OCI-LY7 (cell line): ENCODE measurements at regions not wholly inside any gene's neighbourhood (a gene's known extent, or its start where the extent isn't known, plus 50 kb on each side); places are given as distances from the start of the nearest gene placed in this dataset.

Source experiments
- BruUV-seq: library from RNA; stranded (reverse); fragments of 400-500 nt; replicated peaks from 2 replicates; lab custom pipeline; 2021; lab: Mats Ljungman, UMichigan
- CTCF ChIA-PET: fragments of 300-600 bp; sonication (Branson Sonifier 250); formaldehyde crosslinking; loops from one replicate; lab custom pipeline; 2022; ENCODE audit warnings: antibody characterized with exemption; ENCODE audit not compliant: unreplicated experiment; lab: Charles Lee
- POLR2A ChIA-PET: fragments of 300-600 bp; sonication (Branson Sonifier 250); formaldehyde crosslinking; loops from one replicate; lab custom pipeline; 2022; ENCODE audit warnings: antibody characterized with exemption; lab: Charles Lee
- DNase-seq: peaks from one replicate; pipeline ENCODE4 v3.0.0-alpha.2; 2015; ENCODE audit warnings: low spot score
- H2AFZ ChIP-seq: fragments of 200-600 bp; sonication (generic), shearing (Covaris generic); 2 replicates; pipeline ENCODE4 v1.6.1; 2014; ENCODE audit warnings: mild to moderate bottlenecking, antibody characterized with exemption, low read length, moderate library complexity
- H3K27ac ChIP-seq: fragments of 200-600 bp; sonication (generic); 2 replicates; pipeline ENCODE4 v1.5.1; 2014; ENCODE audit warnings: mixed run types, low read depth, mild to moderate bottlenecking, moderate library complexity, low read length, inconsistent platforms; ENCODE audit not compliant: poor library complexity, severe bottlenecking
- H3K36me3 ChIP-seq: fragments of 200-600 bp; sonication (generic); 2 replicates; pipeline ENCODE4 v1.6.1; 2014; ENCODE audit warnings: mild to moderate bottlenecking, antibody characterized with exemption, low read length, moderate library complexity, mixed read lengths; ENCODE audit not compliant: insufficient read depth
- H3K4me1 ChIP-seq: fragments of 200-600 bp; sonication (generic); 2 replicates; pipeline ENCODE4 v1.5.1; 2014; ENCODE audit warnings: mild to moderate bottlenecking, low read length; ENCODE audit not compliant: insufficient read depth, poor library complexity, severe bottlenecking
- H3K4me2 ChIP-seq: fragments of 200-600 bp; sonication (generic); 2 replicates; pipeline ENCODE4 v1.6.1; 2014; ENCODE audit warnings: mild to moderate bottlenecking, low read length
- H3K4me3 ChIP-seq: fragments of 200-600 bp; sonication (generic); 2 replicates; pipeline ENCODE4 v1.5.1; 2014; ENCODE audit warnings: mild to moderate bottlenecking, low read depth, low read length; ENCODE audit not compliant: poor library complexity, severe bottlenecking
- H3K79me2 ChIP-seq: fragments of 200-600 bp; sonication (generic); 2 replicates; pipeline ENCODE4 v1.6.1; 2016; ENCODE audit warnings: low read depth, mild to moderate bottlenecking, low read length, moderate library complexity, mixed read lengths; ENCODE audit not compliant: insufficient read depth
- H3K9me2 ChIP-seq: fragments of 200-600 bp; sonication (generic); 2 replicates; pipeline ENCODE4 v1.6.1; 2016; ENCODE audit warnings: mild to moderate bottlenecking, low read length, mixed read lengths; ENCODE audit not compliant: insufficient read depth
- H3K9me3 ChIP-seq: fragments of 200-600 bp; sonication (generic); 2 replicates; pipeline ENCODE4 v1.6.1; 2014; ENCODE audit warnings: mild to moderate bottlenecking, mixed run types, low read length, mixed read lengths
- H4K20me1 ChIP-seq: fragments of 200-600 bp; sonication (generic); 2 replicates; pipeline ENCODE4 v1.6.1; 2014; ENCODE audit warnings: mild to moderate bottlenecking, antibody characterized with exemption, low read length, moderate library complexity, mixed read lengths; ENCODE audit not compliant: insufficient read depth
- EZH2phosphoT487 ChIP-seq: fragments of 200-600 bp; sonication (generic); IDR thresholded peaks from 2 replicates; pipeline ENCODE4 v1.6.1; 2018; ENCODE audit warnings: low read depth, borderline replicate concordance, mild to moderate bottlenecking, mixed run types, antibody characterized with exemption, low read length, moderate library complexity, mixed read lengths
- intact Hi-C: fragments of 100-400 bp; cut with micrococcal nuclease; formaldehyde crosslinking; loops from one replicate; pipeline ENCODE4 v1.10.0; 2022; ENCODE audit not compliant: unreplicated experiment
- TF ChIP-seq, protein P1 (sequence below): fragments of 200-600 bp; sonication (generic); conservative IDR thresholded peaks from 2 replicates; pipeline ENCODE4 v1.5.1; 2014; ENCODE audit warnings: mild to moderate bottlenecking, antibody characterized with exemption, low read length, moderate library complexity, mixed read lengths

DNA sequence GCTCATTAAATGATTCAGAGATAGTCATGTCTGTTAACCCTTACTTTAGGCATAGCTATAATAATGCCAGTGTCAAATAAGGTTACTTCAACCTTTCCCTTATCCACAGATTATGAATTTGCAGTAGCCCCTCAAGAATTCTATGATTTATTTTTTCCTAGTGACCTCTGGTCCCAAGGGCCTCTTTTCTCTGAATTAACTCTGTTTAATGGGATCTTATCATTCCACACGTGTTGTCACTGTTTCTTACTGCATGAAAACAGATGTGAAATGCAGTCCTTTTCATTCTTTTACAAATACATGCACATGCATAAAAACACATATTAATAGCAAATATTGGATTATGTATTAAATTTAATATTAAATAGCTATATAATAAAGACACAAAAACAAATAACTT, 667.7 kb upstream of the FOXG1 start:
- Histone ChIP-seq H3K9me3 (0 out of 2 replicates have a peak, but pooled peaks cover 9% of the 10 kb centered on the region), H3K4me2 (no peak overlapping the region), H3K9me2 (no peaks in the 10 kb centered on the region), H4K20me1 (no peaks in the 10 kb centered on the region), H3K79me2 (no peaks in the 10 kb centered on the region), H3K4me1 (no peaks in the 10 kb centered on the region), H3K4me3 (no peak overlapping the region), H2AFZ (no peak overlapping the region), H3K36me3 (no peaks in the 10 kb centered on the region), H3K27ac (no peak overlapping the region)
- POLR2A ChIA-PET, result interaction anchor here (0.7 to 1.1 kb wide), 2 partner anchors 10 to 342 kb away, joined by 3 read pairs; no protein-coding TSS in a partner anchor
- TF ChIP-seq EZH2phosphoT487, result no peak
- TF ChIP-seq, protein P1, sequence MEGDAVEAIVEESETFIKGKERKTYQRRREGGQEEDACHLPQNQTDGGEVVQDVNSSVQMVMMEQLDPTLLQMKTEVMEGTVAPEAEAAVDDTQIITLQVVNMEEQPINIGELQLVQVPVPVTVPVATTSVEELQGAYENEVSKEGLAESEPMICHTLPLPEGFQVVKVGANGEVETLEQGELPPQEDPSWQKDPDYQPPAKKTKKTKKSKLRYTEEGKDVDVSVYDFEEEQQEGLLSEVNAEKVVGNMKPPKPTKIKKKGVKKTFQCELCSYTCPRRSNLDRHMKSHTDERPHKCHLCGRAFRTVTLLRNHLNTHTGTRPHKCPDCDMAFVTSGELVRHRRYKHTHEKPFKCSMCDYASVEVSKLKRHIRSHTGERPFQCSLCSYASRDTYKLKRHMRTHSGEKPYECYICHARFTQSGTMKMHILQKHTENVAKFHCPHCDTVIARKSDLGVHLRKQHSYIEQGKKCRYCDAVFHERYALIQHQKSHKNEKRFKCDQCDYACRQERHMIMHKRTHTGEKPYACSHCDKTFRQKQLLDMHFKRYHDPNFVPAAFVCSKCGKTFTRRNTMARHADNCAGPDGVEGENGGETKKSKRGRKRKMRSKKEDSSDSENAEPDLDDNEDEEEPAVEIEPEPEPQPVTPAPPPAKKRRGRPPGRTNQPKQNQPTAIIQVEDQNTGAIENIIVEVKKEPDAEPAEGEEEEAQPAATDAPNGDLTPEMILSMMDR, result no peak
- CTCF ChIA-PET, result no interaction called here
- intact Hi-C loops, result no loop called here
- no peak for DNase-seq
- BruUV-seq, result no TSS peak

DNA sequence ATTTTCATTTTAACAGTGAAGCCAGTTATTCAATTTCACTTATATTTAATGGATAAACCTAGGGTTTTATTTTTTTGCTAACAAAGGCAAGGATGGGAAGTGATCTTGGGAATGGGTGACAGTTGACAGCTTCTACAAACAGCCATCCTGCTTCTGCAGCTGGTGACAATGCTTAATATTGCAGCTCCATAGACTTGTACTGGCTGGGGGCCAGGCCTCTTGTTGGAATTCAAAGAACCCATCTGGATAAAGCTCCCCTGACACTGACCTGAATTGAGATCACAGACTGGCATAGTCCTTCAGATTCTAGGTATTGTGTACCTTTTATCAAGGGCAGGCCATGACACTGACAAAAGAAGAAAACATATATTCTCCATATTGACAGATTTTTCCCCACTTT, 664.6 kb upstream of the FOXG1 start:
- H3K9me2 ChIP-seq, result no peaks in the 10 kb centered on the region
- H3K36me3 ChIP-seq, result no peaks in the 10 kb centered on the region
- ChIA-PET POLR2A (no interaction called here), CTCF (no interaction called here)
- no peak overlapping the region for H2AFZ ChIP-seq
- no peak for TF ChIP-seq EZH2phosphoT487
- TF ChIP-seq, protein P1, result no peak
- intact Hi-C loops, result no loop called here
- no peak overlapping the region for H3K4me2 ChIP-seq
- H3K4me3 ChIP-seq, result no peak overlapping the region
- H3K27ac ChIP-seq, result no peak overlapping the region
- no peaks in the 10 kb centered on the region for H3K4me1 ChIP-seq
- H3K79me2 ChIP-seq, result no peaks in the 10 kb centered on the region
- H3K9me3 ChIP-seq, result 0 out of 2 replicates have a peak, but pooled peaks cover 14% of the 10 kb centered on the region
- DNase-seq, result no peak
- BruUV-seq, result no TSS peak
- no peaks in the 10 kb centered on the region for H4K20me1 ChIP-seq

DNA sequence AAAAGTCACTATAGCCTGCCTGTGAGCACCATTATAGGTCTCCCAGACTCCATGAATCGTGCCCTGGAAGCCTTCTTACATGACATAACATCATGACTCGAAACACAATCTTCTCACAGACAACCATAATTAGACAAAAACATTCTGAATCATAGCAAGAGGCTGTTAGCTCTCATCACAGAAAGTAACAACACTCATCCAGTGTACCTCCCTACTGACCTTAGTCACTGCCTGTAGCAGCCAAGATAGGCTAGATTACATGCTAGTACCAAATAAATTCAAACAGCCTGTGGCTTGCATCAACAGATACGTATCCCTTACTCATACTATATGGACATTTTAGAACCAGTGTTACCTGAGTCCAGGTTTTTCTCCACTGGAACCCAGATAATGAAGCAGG, 663.8 kb upstream of the FOXG1 start:
- TF ChIP-seq, protein P1, result no peak
- H3K4me1 ChIP-seq, result no peaks in the 10 kb centered on the region
- DNase-seq, result no peak
- H4K20me1 ChIP-seq, result no peaks in the 10 kb centered on the region
- intact Hi-C loops, result no loop called here
- ChIA-PET POLR2A (no interaction called here), CTCF (no interaction called here)
- H3K36me3 ChIP-seq, result no peaks in the 10 kb centered on the region
- no peaks in the 10 kb centered on the region for H3K9me2 ChIP-seq
- H3K79me2 ChIP-seq, result no peaks in the 10 kb centered on the region
- 0 out of 2 replicates have a peak, but pooled peaks cover 17% of the 10 kb centered on the region for H3K9me3 ChIP-seq
- H3K27ac ChIP-seq, result no peak overlapping the region
- H3K4me3 ChIP-seq, result no peak overlapping the region
- H3K4me2 ChIP-seq, result no peak overlapping the region
- BruUV-seq, result no TSS peak
- no peak overlapping the region for H2AFZ ChIP-seq
